ENCODE measurements at regions not wholly inside any gene's neighbourhood (a gene's known extent, or its start where the extent isn't known, plus 50 kb on each side); places are given as distances from the start of the nearest gene placed in this dataset.
"Not testable (repeated sequence)": the region's sequence is repeated elsewhere in the genome, so short reads cannot be mapped to it uniquely, and the experiment has no call there.

GRCh38 chr13:79989217-79989661 is 351.7 kb downstream of the SPRY2 start:
- DNase-seq (ENCODE audit: low read depth in 3 of 3), result no peak

- DNase-seq (ENCODE audit: low read depth in 3 of 3), result no peak
Observed at GRCh38 chr13:79988573-79988972, 352.4 kb downstream of the SPRY2 start.

- DNase-seq (ENCODE audit: low read depth in 3 of 3), result no peak
Observed at GRCh38 chr13:79987761-79988160, 353.2 kb downstream of the SPRY2 start.

GRCh38 chr13:79987323-79987722 is 353.6 kb downstream of the SPRY2 start:
- no peak for DNase-seq (ENCODE audit: low read depth in 3 of 3)

- DNase-seq (ENCODE audit: low read depth in 3 of 3), result no peak
Observed at GRCh38 chr13:79986890-79987289, 354.0 kb downstream of the SPRY2 start.

GRCh38 chr13:79974935-79975650 is 365.8 kb downstream of the SPRY2 start:
- not testable (repeated sequence) for DNase-seq (ENCODE audit: low read depth in 3 of 3)

GRCh38 chr13:79973533-79973963 is 367.4 kb downstream of the SPRY2 start:
- no peak for DNase-seq (ENCODE audit: low read depth in 3 of 3)

- DNase-seq (ENCODE audit: low read depth in 3 of 3), result no peak
Observed at GRCh38 chr13:79972066-79972569, 368.8 kb downstream of the SPRY2 start.

- DNase-seq (ENCODE audit: low read depth in 3 of 3), result no peak
Observed at GRCh38 chr13:79966493-79966895, 374.4 kb downstream of the SPRY2 start.

GRCh38 chr13:79966059-79966458 is 374.9 kb downstream of the SPRY2 start:
- DNase-seq (ENCODE audit: low read depth in 3 of 3), result no peak

GRCh38 chr13:79946556-79946955 is 394.4 kb downstream of the SPRY2 start:
- DNase-seq (ENCODE audit: low read depth in 3 of 3), result no peak

- DNase-seq (ENCODE audit: low read depth in 3 of 3), result no peak
Observed at GRCh38 chr13:79943346-79944023, 397.4 kb downstream of the SPRY2 start.

- DNase-seq (ENCODE audit: low read depth in 3 of 3), result no peak
Observed at GRCh38 chr13:79941752-79942151, 399.2 kb downstream of the SPRY2 start.

- no peak for DNase-seq (ENCODE audit: low read depth in 3 of 3)
Observed at GRCh38 chr13:79939689-79940088, 401.2 kb downstream of the SPRY2 start.

GRCh38 chr13:79937771-79938216 is 403.1 kb downstream of the SPRY2 start:
- no peak for DNase-seq (ENCODE audit: low read depth in 3 of 3)

- no peak for DNase-seq (ENCODE audit: low read depth in 3 of 3)
Observed at GRCh38 chr13:79937311-79937710, 403.6 kb downstream of the SPRY2 start.

- DNase-seq (ENCODE audit: low read depth in 3 of 3), result no peak
Observed at GRCh38 chr13:79936368-79937136, 404.4 kb downstream of the SPRY2 start.

- DNase-seq (ENCODE audit: low read depth in 3 of 3), result no peak
Observed at GRCh38 chr13:79935121-79935520, 405.8 kb downstream of the SPRY2 start.

- DNase-seq (ENCODE audit: low read depth in 3 of 3), result no peak
Observed at GRCh38 chr13:79933389-79933788, 407.5 kb downstream of the SPRY2 start.

GRCh38 chr13:79932556-79932955 is 408.4 kb downstream of the SPRY2 start:
- DNase-seq (ENCODE audit: low read depth in 3 of 3), result no peak

GRCh38 chr13:79923973-79924556 is 416.9 kb downstream of the SPRY2 start:
- not testable (repeated sequence) for DNase-seq (ENCODE audit: low read depth in 3 of 3)

GRCh38 chr13:79919091-79919490 is 421.8 kb downstream of the SPRY2 start:
- DNase-seq (ENCODE audit: low read depth in 3 of 3), result no peak

Data from stimulated activated CD4-positive, alpha-beta T cell treated with anti-CD3 and anti-CD28 coated beads, TNF-alpha, amount 100 ng/mL, for 24 hours (primary cell).